ENCODE measurements at regions not wholly inside any gene's neighbourhood (a gene's known extent, or its start where the extent isn't known, plus 50 kb on each side); places are given as distances from the start of the nearest gene placed in this dataset.

- no peak overlapping the region for H2AFZ ChIP-seq (ENCODE audit: insufficient read depth, low read depth, low read length, poor library complexity, severe bottlenecking)
- H3K4me2 ChIP-seq (replicated peaks; ENCODE audit: extremely low read depth, low read length, poor library complexity, severe bottlenecking): no peak overlapping the region
- H3K27ac ChIP-seq (ENCODE audit: low read depth in 1 of 2, low read length in 2 of 2): no peak overlapping the region
- no peaks in the 10 kb centered on the region for H3K79me2 ChIP-seq (ENCODE audit: insufficient read depth, low read length)
- peaks cover 0 to 5% (median 0%) of the 10 kb centered on the region in 7 donors for H3K9me3 Mint-ChIP-seq
- no peaks in the 10 kb centered on the region for H3K4me1 Mint-ChIP-seq
- H3K4me3 Mint-ChIP-seq: no peak overlapping the region
- H3K4me1 ChIP-seq (ENCODE audit: control insufficient read depth in 1 of 2, insufficient read depth in 2 of 2, low read length in 2 of 2): no peaks in the 10 kb centered on the region
- no peak for TF ChIP-seq CTCF (IDR thresholded peaks at IDR 0.05)
- no peak overlapping the region for H3K4me3 ChIP-seq (replicated peaks in 1 of 3; ENCODE audit: low read depth in 2 of 3, low read length in 3 of 3)
- no peaks in the 10 kb centered on the region for H3K27me3 ChIP-seq (ENCODE audit: control insufficient read depth in 2 of 2, insufficient read depth in 2 of 2, low read length in 2 of 2)
- peaks cover 0 to 5% (median 0%) of the 10 kb centered on the region in 3 donors for H3K27me3 Mint-ChIP-seq (ENCODE audit: low read depth in 3 of 3)
- H3K36me3 ChIP-seq (replicated peaks in 1 of 2; ENCODE audit: control insufficient read depth in 1 of 2, insufficient read depth in 2 of 2, low read length in 2 of 2): no peaks in the 10 kb centered on the region
- no peak for DNase-seq
- no CpG with 5 or more reads among the region's 4 CpGs for WGBS (ENCODE audit: insufficient coverage)
- no peak overlapping the region for H3K27ac Mint-ChIP-seq
- H3K36me3 Mint-ChIP-seq: no peaks in the 10 kb centered on the region
- intact Hi-C loops (cut with micrococcal nuclease): no loop called here
- H3K9ac ChIP-seq (ENCODE audit: insufficient read depth, low read length, poor library complexity, severe bottlenecking): no peak overlapping the region
- no peaks in the 10 kb centered on the region for H3K9me3 ChIP-seq (replicated peaks in 1 of 2; ENCODE audit: control insufficient read depth in 1 of 2, insufficient read depth in 1 of 2, low read length in 2 of 2)
- H4K20me1 ChIP-seq (ENCODE audit: insufficient read depth, low read length): no peaks in the 10 kb centered on the region
Observed at GRCh38 chr12:105451798-105452197, 121.3 kb downstream of the C12orf75 start.

GRCh38 chr12:105453316-105453715 lies 122.8 kb downstream of the C12orf75 start:
- Mint-ChIP-seq H3K9me3 (peaks cover 0 to 8% (median under 1%) of the 10 kb centered on the region in 7 donors), H3K4me1 (no peaks in the 10 kb centered on the region), H3K27me3 (ENCODE audit: low read depth in 3 of 3) (peaks cover 0 to 5% (median 0%) of the 10 kb centered on the region in 3 donors), H3K4me3 (no peak overlapping the region), H3K27ac (no peak overlapping the region), H3K36me3 (no peaks in the 10 kb centered on the region)
- Histone ChIP-seq H3K27me3 (ENCODE audit: control insufficient read depth in 2 of 2, insufficient read depth in 2 of 2, low read length in 2 of 2) (no peaks in the 10 kb centered on the region), H3K4me2 (replicated peaks; ENCODE audit: extremely low read depth, low read length, poor library complexity, severe bottlenecking) (no peak overlapping the region), H3K9me3 (replicated peaks in 1 of 2; ENCODE audit: control insufficient read depth in 1 of 2, insufficient read depth in 1 of 2, low read length in 2 of 2) (no peaks in the 10 kb centered on the region), H3K79me2 (ENCODE audit: insufficient read depth, low read length) (no peaks in the 10 kb centered on the region), H3K4me3 (replicated peaks in 1 of 3; ENCODE audit: low read depth in 2 of 3, low read length in 3 of 3) (no peak overlapping the region), H3K9ac (ENCODE audit: insufficient read depth, low read length, poor library complexity, severe bottlenecking) (no peak overlapping the region), H4K20me1 (ENCODE audit: insufficient read depth, low read length) (no peaks in the 10 kb centered on the region), H3K4me1 (ENCODE audit: control insufficient read depth in 1 of 2, insufficient read depth in 2 of 2, low read length in 2 of 2) (no peaks in the 10 kb centered on the region), H3K36me3 (replicated peaks in 1 of 2; ENCODE audit: control insufficient read depth in 1 of 2, insufficient read depth in 2 of 2, low read length in 2 of 2) (no peaks in the 10 kb centered on the region), H2AFZ (ENCODE audit: insufficient read depth, low read depth, low read length, poor library complexity, severe bottlenecking) (no peak overlapping the region), H3K27ac (ENCODE audit: low read depth in 1 of 2, low read length in 2 of 2) (no peak overlapping the region)
- DNase-seq: no peak
- 100% methylated on average over 1 of the region's 1 CpG for WGBS (ENCODE audit: insufficient coverage)
- TF ChIP-seq CTCF (IDR thresholded peaks at IDR 0.05): no peak
- intact Hi-C loops (cut with micrococcal nuclease): no loop called here
